NCI-H510A treated with DMSO at 0.1 percent for 48 hours (cell line): ENCODE measurements at regions not wholly inside any gene's neighbourhood (a gene's known extent, or its start where the extent isn't known, plus 50 kb on each side); places are given as distances from the start of the nearest gene placed in this dataset.

Experiments used
- DNase-seq: peaks from one replicate; lab custom pipeline; 2025; lab: John Stamatoyannopoulos, UW

GRCh38 chr22:42330170-42330569 lies 59.7 kb upstream of the TCF20 start:
- no peak for DNase-seq

GRCh38 chr22:42329504-42329903 lies 59.1 kb upstream of the TCF20 start:
- no peak for DNase-seq

GRCh38 chr22:42328784-42329145 lies 58.3 kb upstream of the TCF20 start:
- DNase-seq: no peak

GRCh38 chr22:42328130-42328783 lies 57.8 kb upstream of the TCF20 start:
- DNase-seq: no peak

GRCh38 chr22:42327462-42328129 lies 57.1 kb upstream of the TCF20 start:
- DNase-seq: no peak

GRCh38 chr22:42326801-42327200 lies 56.3 kb upstream of the TCF20 start:
- no peak for DNase-seq

- no peak for DNase-seq
Observed at GRCh38 chr22:42326301-42326700, 55.8 kb upstream of the TCF20 start.

- peak; percentile 51 for DNase-seq
Observed at GRCh38 chr22:42324990-42325710, 54.7 kb upstream of the TCF20 start.

GRCh38 chr22:42324566-42324965 lies 54.1 kb upstream of the TCF20 start:
- no peak for DNase-seq

- DNase-seq: no peak
Observed at GRCh38 chr22:42323971-42324370, 53.5 kb upstream of the TCF20 start.

- DNase-seq: no peak
Observed at GRCh38 chr22:42322562-42322926, 52.1 kb upstream of the TCF20 start.

- DNase-seq: no peak
Observed at GRCh38 chr22:42321908-42322561, 51.6 kb upstream of the TCF20 start.

- DNase-seq: no peak
Observed at GRCh38 chr22:42320443-42321416, 50.3 kb upstream of the TCF20 start.
